H9 (cell line): ENCODE measurements at regions not wholly inside any gene's neighbourhood (a gene's known extent, or its start where the extent isn't known, plus 50 kb on each side); places are given as distances from the start of the nearest gene placed in this dataset.

Experiments used
- DNase-seq: peaks from one replicate; pipeline ENCODE4 v3.0.0-alpha.2; 2017
- H2AFZ ChIP-seq: one replicate; pipeline ENCODE4 v1.6.1; 2013; ENCODE audit warnings: mild to moderate bottlenecking, low read length, control low read depth, moderate library complexity
- H2AK5ac ChIP-seq: 2 replicates; pipeline ENCODE4 v1.6.1; 2013; ENCODE audit warnings: low read length, control low read depth, mixed read lengths; ENCODE audit not compliant: insufficient read length
- H2BK120ac ChIP-seq: one replicate; pipeline ENCODE4 v1.6.1; 2013; ENCODE audit warnings: low read depth, mild to moderate bottlenecking, low read length, control low read depth, inconsistent platforms; ENCODE audit not compliant: poor library complexity, severe bottlenecking
- H2BK12ac ChIP-seq: 2 replicates; pipeline ENCODE4 v1.6.1; 2013; ENCODE audit warnings: low read length, control low read depth, mixed read lengths, low read depth; ENCODE audit not compliant: insufficient read length
- H2BK15ac ChIP-seq: 2 replicates; pipeline ENCODE4 v1.6.1; 2013; ENCODE audit warnings: low read depth, low read length, control low read depth
- H2BK20ac ChIP-seq: one replicate; pipeline ENCODE4 v1.6.1; 2013; ENCODE audit warnings: low read depth, mild to moderate bottlenecking, low read length, control low read depth, inconsistent platforms; ENCODE audit not compliant: poor library complexity, severe bottlenecking
- H2BK5ac ChIP-seq: 2 replicates; pipeline ENCODE4 v1.6.1; 2013; ENCODE audit warnings: low read length, control low read depth, mixed read lengths; ENCODE audit not compliant: insufficient read length
- H3K14ac ChIP-seq: 2 replicates; pipeline ENCODE4 v1.6.1; 2013; ENCODE audit warnings: low read length, control low read depth; ENCODE audit not compliant: insufficient read depth
- H3K18ac ChIP-seq: 2 replicates; pipeline ENCODE4 v1.6.1; 2013; ENCODE audit warnings: low read depth, mild to moderate bottlenecking, mixed read lengths, low read length, control low read depth; ENCODE audit not compliant: insufficient read length
- H3K23ac ChIP-seq: 2 replicates; pipeline ENCODE4 v1.6.1; 2013; ENCODE audit warnings: low read length, control low read depth, mixed read lengths, low read depth; ENCODE audit not compliant: insufficient read length
- H3K23me2 ChIP-seq: 2 replicates; pipeline ENCODE4 v1.6.1; 2013; ENCODE audit warnings: low read depth, mild to moderate bottlenecking, mixed read lengths, low read length, control low read depth; ENCODE audit not compliant: insufficient read length, poor library complexity, severe bottlenecking
- H3K27ac ChIP-seq: 2 replicates; pipeline ENCODE4 v1.5.1; 2013; ENCODE audit warnings: low read length, control low read depth, mixed read lengths, low read depth; ENCODE audit not compliant: insufficient read length
- H3K27me3 ChIP-seq: 2 replicates; pipeline ENCODE4 v1.6.1; 2013; ENCODE audit warnings: low read length, control low read depth, inconsistent platforms; ENCODE audit not compliant: insufficient read depth
- H3K4ac ChIP-seq: 2 replicates; pipeline ENCODE4 v1.6.1; 2013; ENCODE audit warnings: low read depth, mild to moderate bottlenecking, control low read depth, inconsistent platforms, low read length, moderate library complexity
- H3K4me1 ChIP-seq: 2 replicates; pipeline ENCODE4 v1.6.1; 2013; ENCODE audit warnings: low read length, control low read depth, inconsistent platforms; ENCODE audit not compliant: insufficient read depth
- H3K4me2 ChIP-seq: 2 replicates; pipeline ENCODE4 v1.6.1; 2013; ENCODE audit warnings: low read length, control low read depth, mixed read lengths; ENCODE audit not compliant: insufficient read length, insufficient read depth
- H3K56ac ChIP-seq: 2 replicates; pipeline ENCODE4 v1.6.1; 2013; ENCODE audit warnings: low read depth, mild to moderate bottlenecking, mixed read lengths, low read length, control low read depth; ENCODE audit not compliant: insufficient read length
- H3K79me1 ChIP-seq: 2 replicates; pipeline ENCODE4 v1.6.1; 2013; ENCODE audit warnings: low read depth, mild to moderate bottlenecking, moderate library complexity, low read length, control low read depth, inconsistent platforms; ENCODE audit not compliant: insufficient read depth, poor library complexity, severe bottlenecking
- H3K79me2 ChIP-seq: 2 replicates; pipeline ENCODE4 v1.6.1; 2013; ENCODE audit warnings: low read length, control low read depth, inconsistent platforms; ENCODE audit not compliant: insufficient read depth
- H3K9ac ChIP-seq: 2 replicates; pipeline ENCODE4 v1.6.1; 2013; ENCODE audit warnings: low read length, control low read depth, mixed read lengths; ENCODE audit not compliant: insufficient read length; ENCODE audit errors: extremely low read depth
- H3K9me3 ChIP-seq: one replicate; pipeline ENCODE4 v1.6.1; 2013; ENCODE audit warnings: low read depth, low read length, inconsistent platforms; ENCODE audit not compliant: control insufficient read depth
- H3T11ph ChIP-seq: one replicate; pipeline ENCODE4 v1.6.1; 2013; ENCODE audit warnings: mild to moderate bottlenecking, low read length, control low read depth, inconsistent platforms
- H4K20me1 ChIP-seq: one replicate; pipeline ENCODE4 v1.6.1; 2013; ENCODE audit not compliant: control insufficient read depth, insufficient read length, insufficient read depth
- H4K5ac ChIP-seq: 2 replicates; pipeline ENCODE4 v1.6.1; 2013; ENCODE audit warnings: low read depth, mild to moderate bottlenecking, mixed read lengths, low read length, control low read depth; ENCODE audit not compliant: insufficient read length
- H4K8ac ChIP-seq: replicated peaks from 2 replicates; pipeline ENCODE4 v1.6.1; 2013; ENCODE audit warnings: low read length, control low read depth, mixed read lengths, low read depth; ENCODE audit not compliant: insufficient read length
- H4K91ac ChIP-seq: 2 replicates; pipeline ENCODE4 v1.6.1; 2013; ENCODE audit warnings: low read depth, mild to moderate bottlenecking, moderate library complexity, mixed read lengths, low read length, control low read depth; ENCODE audit not compliant: insufficient read length
- H3K27ac Mint-ChIP-seq, 3 experiments: 2 replicates in 2 of 3; 3 replicates in 1 of 3; pipeline ENCODE4 v1.8.0; 2020 to 2021; ENCODE audit warnings: mixed read lengths in 3 of 3, mild to moderate bottlenecking in 1 of 3, moderate library complexity in 1 of 3
- H3K27me3 Mint-ChIP-seq: 2 replicates; pipeline ENCODE4 v1.8.0; 2021; ENCODE audit warnings: low read depth, mild to moderate bottlenecking, moderate library complexity, mixed read lengths
- H3K36me3 Mint-ChIP-seq, 3 experiments: 2 replicates in 2 of 3; 3 replicates in 1 of 3; pipeline ENCODE4 v1.8.0; 2020 to 2021; ENCODE audit warnings: low read depth in 3 of 3, mixed read lengths in 3 of 3; ENCODE audit not compliant: insufficient read depth in 1 of 3
- H3K4me1 Mint-ChIP-seq, 2 experiments: 2 replicates each; pipeline ENCODE4 v1.8.0; 2020; ENCODE audit warnings: mixed read lengths in 2 of 2
- H3K4me3 Mint-ChIP-seq, 2 experiments: 2 replicates in 1 of 2; 3 replicates in 1 of 2; pipeline ENCODE4 v1.8.0; 2020 to 2021; ENCODE audit warnings: mild to moderate bottlenecking in 2 of 2, mixed read lengths in 2 of 2, moderate library complexity in 1 of 2
- H3K9me3 Mint-ChIP-seq, 2 experiments: 2 replicates in 1 of 2; 3 replicates in 1 of 2; pipeline ENCODE4 v1.8.0; 2020; ENCODE audit warnings: mild to moderate bottlenecking in 2 of 2, mixed read lengths in 2 of 2, moderate library complexity in 1 of 2
- CTCF ChIP-seq: fragments of 200-600 bp; sonication (generic); conservative IDR thresholded peaks from 3 replicates; pipeline ENCODE4 v1.8.0; 2021; ENCODE audit warnings: antibody characterized with exemption, mild to moderate bottlenecking
- WGBS: extraction: QIAGEN DNeasy Blood & Tissue Kit; methylation state at CpG from one replicate; pipeline ENCODE4 v1.1.7; 2013; ENCODE audit warnings: missing lambda C conversion rate, low lambda C conversion rate, mixed read lengths; ENCODE audit not compliant: insufficient read length; ENCODE audit errors: extremely low coverage; 5-methylcytosine and 5-hydroxymethylcytosine counted together

- Histone ChIP-seq H3K4ac (no peak overlapping the region), H2BK120ac (no peak overlapping the region), H2BK5ac (no peak overlapping the region), H3K23ac (no peak overlapping the region), H3T11ph (no peak overlapping the region), H3K79me1 (no peaks in the 10 kb centered on the region), H3K4me1 (no peaks in the 10 kb centered on the region), H3K14ac (no peak overlapping the region), H4K20me1 (no peaks in the 10 kb centered on the region), H3K18ac (no peak overlapping the region), H3K79me2 (no peaks in the 10 kb centered on the region), H2BK12ac (no peak overlapping the region), H3K9ac (no peak overlapping the region), H2AK5ac (no peak overlapping the region), H3K27me3 (no peaks in the 10 kb centered on the region), H2BK15ac (no peak overlapping the region), H3K23me2 (no peaks in the 10 kb centered on the region), H3K27ac (no peak overlapping the region), H3K4me2 (no peak overlapping the region), H3K9me3 (no peaks in the 10 kb centered on the region), H2BK20ac (no peak overlapping the region), H4K8ac (no peak overlapping the region), H4K5ac (no peak overlapping the region), H4K91ac (no peak overlapping the region), H2AFZ (no peak overlapping the region), H3K56ac (no peak overlapping the region)
- TF ChIP-seq CTCF: no peak
- no peak for DNase-seq
- H3K27me3 Mint-ChIP-seq: peaks cover 20% of the 10 kb centered on the region
- H3K36me3 Mint-ChIP-seq: peaks cover 0 to 9% (median 2%) of the 10 kb centered on the region in 3 experiments; a peak in 3 of 7 replicates
- H3K4me3 Mint-ChIP-seq: no peak overlapping the region
- H3K9me3 Mint-ChIP-seq: peaks cover 7 to 18% of the 10 kb centered on the region in 2 experiments; a peak in 4 of 5 replicates
- peaks cover 6 to 7% of the 10 kb centered on the region in 2 experiments for H3K4me1 Mint-ChIP-seq
- no CpG with 5 or more reads among the region's 2 CpGs for WGBS
- H3K27ac Mint-ChIP-seq: no peak overlapping the region
These were observed 421.4 kb upstream of the AUTS2 start for GRCh38 chr7:69176841-69177240.
